Astrocyte (in vitro differentiated cells and primary cell): ENCODE measurements at regions not wholly inside any gene's neighbourhood (a gene's known extent, or its start where the extent isn't known, plus 50 kb on each side); places are given as distances from the start of the nearest gene placed in this dataset.

ENCODE experiments used
- CTCF ChIP-seq: IDR thresholded peaks from 2 replicates; pipeline ENCODE4 v1.5.1; 2011; ENCODE audit warnings: low read depth, mild to moderate bottlenecking, inconsistent platforms, low read length, moderate library complexity; ENCODE audit not compliant: insufficient read depth
- EZH2 ChIP-seq: IDR thresholded peaks from 2 replicates; pipeline ENCODE4 v1.6.1; 2012; ENCODE audit warnings: mild to moderate bottlenecking, low read length, inconsistent platforms; ENCODE audit not compliant: insufficient read depth

GRCh38 chr9:21681641-21682040 is 120.8 kb upstream of the MTAP start:
- TF ChIP-seq CTCF (no peak), EZH2 (no peak)
